ENCODE measurements at regions not wholly inside any gene's neighbourhood (a gene's known extent, or its start where the extent isn't known, plus 50 kb on each side); places are given as distances from the start of the nearest gene placed in this dataset.

- no peak for TF ChIP-seq CTCF (IDR thresholded peaks at IDR 0.05; ENCODE audit: insufficient read depth, low read depth, low read length, missing control alignments)
- no peak for DNase-seq (ENCODE audit: low read depth)
Measured at GRCh38 chr3:5270666-5271371, 83.3 kb downstream of the EDEM1 start.

GRCh38 chr3:5271372-5271683 lies 83.8 kb downstream of the EDEM1 start:
- no peak for TF ChIP-seq CTCF (IDR thresholded peaks at IDR 0.05; ENCODE audit: insufficient read depth, low read depth, low read length, missing control alignments)
- DNase-seq (ENCODE audit: low read depth), result peak; percentile 16
- no peak overlapping the region for H3K4me3 ChIP-seq (ENCODE audit: low read depth, low read length)

More at GRCh38 chr3:5270666-5271371, 83.3 kb downstream of the EDEM1 start:
- H3K4me3 ChIP-seq (ENCODE audit: low read depth, low read length), result no peak overlapping the region

- TF ChIP-seq CTCF (IDR thresholded peaks at IDR 0.05; ENCODE audit: insufficient read depth, low read depth, low read length, missing control alignments), result no peak
- H3K4me3 ChIP-seq (ENCODE audit: low read depth, low read length), result no peak overlapping the region
- DNase-seq (ENCODE audit: low read depth), result no peak
Measured at GRCh38 chr3:5272387-5272786, 84.9 kb downstream of the EDEM1 start.

GRCh38 chr3:5274091-5274490 lies 86.6 kb downstream of the EDEM1 start:
- no peak for TF ChIP-seq CTCF (IDR thresholded peaks at IDR 0.05; ENCODE audit: insufficient read depth, low read depth, low read length, missing control alignments)
- H3K4me3 ChIP-seq (ENCODE audit: low read depth, low read length), result no peak overlapping the region
- no peak for DNase-seq (ENCODE audit: low read depth)

GRCh38 chr3:5275529-5275928 lies 88.0 kb downstream of the EDEM1 start:
- no peak overlapping the region for H3K4me3 ChIP-seq (ENCODE audit: low read depth, low read length)
- no peak for TF ChIP-seq CTCF (IDR thresholded peaks at IDR 0.05; ENCODE audit: insufficient read depth, low read depth, low read length, missing control alignments)
- DNase-seq (ENCODE audit: low read depth), result peak; percentile 18

- DNase-seq (ENCODE audit: low read depth), result peak; percentile 14
- no peak overlapping the region for H3K4me3 ChIP-seq (ENCODE audit: low read depth, low read length)
- TF ChIP-seq CTCF (IDR thresholded peaks at IDR 0.05; ENCODE audit: insufficient read depth, low read depth, low read length, missing control alignments), result no peak
Measured at GRCh38 chr3:5276934-5277333, 89.4 kb downstream of the EDEM1 start.

- TF ChIP-seq CTCF (IDR thresholded peaks at IDR 0.05; ENCODE audit: insufficient read depth, low read depth, low read length, missing control alignments), result no peak
- DNase-seq (ENCODE audit: low read depth), result peak; percentile 9
- H3K4me3 ChIP-seq (ENCODE audit: low read depth, low read length), result no peak overlapping the region
Measured at GRCh38 chr3:5277612-5278236, 90.2 kb downstream of the EDEM1 start.
